GM19455 (cell line): ENCODE measurements at regions not wholly inside any gene's neighbourhood (a gene's known extent, or its start where the extent isn't known, plus 50 kb on each side); places are given as distances from the start of the nearest gene placed in this dataset.

Experiments
- ATAC-seq: cut with Tn5 transposase; IDR thresholded peaks from one replicate; pipeline ENCODE4 v1.9.1; 2021; ENCODE audit not compliant: unreplicated experiment

- ATAC-seq: no peak
These were observed 78.8 kb downstream of the TET3 start for GRCh38 chr2:74063486-74063885.

- no peak for ATAC-seq
These were observed 80.7 kb downstream of the TET3 start for GRCh38 chr2:74065456-74065855.

DNA sequence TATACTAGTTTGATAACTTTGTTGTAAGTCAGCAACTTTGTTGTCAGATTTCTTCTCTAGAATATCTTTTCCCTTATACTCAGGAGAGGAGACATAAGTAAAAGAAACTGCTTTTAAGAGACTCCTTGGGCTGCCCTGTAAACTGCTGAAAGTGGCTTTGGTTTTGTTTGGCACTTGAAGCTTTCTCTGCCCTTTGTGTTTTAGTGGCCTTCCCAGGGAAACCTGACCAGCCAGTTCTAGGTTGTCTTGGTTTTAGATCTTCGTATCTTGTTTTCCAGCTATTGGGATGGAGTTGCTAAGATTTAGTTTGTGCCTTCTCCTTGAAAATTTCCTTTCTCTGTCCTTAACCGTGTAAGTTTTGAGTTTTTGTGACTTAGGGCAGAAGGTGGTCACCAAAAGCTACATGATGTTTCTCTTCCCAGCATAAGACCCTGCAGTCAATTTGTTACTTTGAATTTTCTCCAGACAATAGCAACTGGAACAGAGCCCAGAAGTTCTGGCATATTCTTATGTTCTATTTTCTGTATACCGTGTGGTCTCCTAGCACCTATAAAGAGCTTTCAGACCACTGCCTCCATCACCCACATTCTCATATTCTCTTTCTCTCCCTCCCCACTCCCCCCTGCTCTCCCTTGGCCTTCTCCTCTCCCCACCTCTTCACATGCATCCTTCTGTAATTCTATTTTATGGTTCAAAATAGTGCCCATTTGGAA is 81.1 kb downstream of the BOLA3 start:
- no peak for ATAC-seq

DNA sequence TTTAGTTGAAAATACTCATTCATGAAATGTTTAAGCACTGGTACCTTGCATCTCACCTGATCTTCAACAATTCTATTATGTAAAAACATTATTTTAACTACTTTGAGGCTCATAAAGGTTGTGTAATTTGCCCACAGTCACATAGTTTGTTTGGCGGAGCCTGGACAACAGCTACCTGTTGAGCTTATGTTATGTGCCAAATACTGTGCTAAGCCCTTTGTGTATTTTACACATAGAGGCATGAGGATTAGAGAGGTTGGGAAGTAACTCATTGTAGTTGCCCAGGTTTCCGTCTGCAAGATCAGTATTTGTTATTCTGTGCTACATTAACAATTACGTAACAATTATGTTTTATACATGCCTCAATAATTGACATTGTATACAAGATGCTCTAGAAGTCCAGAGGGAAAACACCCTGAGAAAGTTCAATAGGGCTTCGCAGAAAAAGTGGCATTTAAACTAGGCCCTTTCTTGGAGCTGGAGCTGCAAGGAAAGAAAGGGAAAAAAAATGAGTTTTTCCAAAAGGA is 80.4 kb downstream of the BOLA3 start:
- no peak for ATAC-seq

DNA sequence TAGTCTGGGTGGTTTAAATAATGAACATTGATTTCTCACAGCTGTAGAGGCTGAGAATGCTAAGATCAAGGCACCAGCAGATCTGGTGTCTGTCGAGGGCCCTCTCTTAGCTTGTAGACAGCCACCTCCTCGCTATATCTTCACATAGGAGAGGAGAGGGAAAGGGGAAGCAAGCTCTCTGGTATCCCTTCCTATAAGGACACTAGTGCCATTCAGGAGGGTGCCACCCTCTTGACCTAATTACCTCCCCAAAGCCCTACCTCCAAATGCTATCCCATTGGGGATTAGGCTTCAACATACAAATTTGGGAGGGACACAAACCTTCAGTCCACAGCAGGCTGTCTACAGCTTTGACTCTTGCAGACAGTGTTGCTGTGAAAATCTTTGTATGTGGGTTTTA is 76.7 kb downstream of the BOLA3 start:
- no peak for ATAC-seq

DNA sequence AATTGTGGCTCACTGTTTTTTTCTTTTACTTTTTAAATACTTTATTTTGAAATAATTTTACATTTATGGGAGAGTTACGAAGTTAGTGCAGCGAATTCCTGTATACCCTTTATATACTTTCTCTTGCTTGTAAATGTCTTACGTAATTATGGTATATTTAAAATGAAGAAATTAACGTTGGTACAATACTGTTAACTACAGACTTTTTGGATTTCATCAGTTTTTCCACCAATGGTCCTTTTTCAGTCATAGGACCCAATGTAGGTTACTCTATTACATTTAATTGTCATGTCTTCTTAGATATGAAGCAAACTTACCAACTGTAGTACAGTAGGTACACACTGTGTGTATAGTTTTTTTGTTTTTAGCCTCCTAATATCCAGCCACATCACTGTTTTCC is 76.3 kb downstream of the BOLA3 start:
- ATAC-seq: no peak

DNA sequence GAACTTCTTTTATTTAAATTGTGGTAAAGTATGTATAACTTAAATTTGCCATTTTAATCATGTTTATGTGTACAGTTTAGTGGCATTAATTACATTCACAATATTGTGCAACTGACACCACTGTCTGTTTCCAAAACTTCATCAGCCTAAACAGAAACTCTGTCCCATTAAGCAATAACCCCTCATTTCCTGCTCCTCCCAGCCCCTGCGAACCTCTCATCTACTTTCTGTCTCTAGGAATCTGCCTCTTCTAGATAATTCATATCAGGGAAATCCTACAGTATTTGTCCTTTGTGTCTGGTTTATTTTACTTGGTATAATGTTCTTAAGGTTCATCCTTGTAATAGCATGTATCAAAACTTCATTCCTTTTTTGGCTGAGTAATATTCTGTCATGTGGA is 75.1 kb downstream of the BOLA3 start:
- ATAC-seq: no peak

DNA sequence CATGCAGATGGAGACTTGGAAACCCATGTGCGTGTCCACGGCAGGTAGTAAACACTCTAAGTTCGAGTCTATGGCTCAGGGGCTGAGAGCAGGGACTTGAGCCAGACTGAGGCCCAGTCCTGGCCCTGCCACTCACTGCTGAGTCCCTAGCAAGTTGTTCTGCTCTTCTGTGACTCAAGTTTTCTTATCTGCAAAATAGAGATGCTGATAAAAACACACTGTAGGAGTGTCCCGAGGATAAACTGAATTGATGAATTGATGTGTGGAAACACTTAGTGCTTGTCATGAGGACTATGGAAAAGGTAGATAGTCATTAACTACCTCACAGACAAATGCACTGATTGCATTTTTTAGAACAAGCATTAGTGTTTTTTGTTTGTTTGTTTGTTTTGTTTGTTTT is 73.2 kb downstream of the BOLA3 start:
- ATAC-seq: no peak

- no peak for ATAC-seq
These were observed 71.6 kb downstream of the BOLA3 start for GRCh38 chr2:74076074-74076470.

DNA sequence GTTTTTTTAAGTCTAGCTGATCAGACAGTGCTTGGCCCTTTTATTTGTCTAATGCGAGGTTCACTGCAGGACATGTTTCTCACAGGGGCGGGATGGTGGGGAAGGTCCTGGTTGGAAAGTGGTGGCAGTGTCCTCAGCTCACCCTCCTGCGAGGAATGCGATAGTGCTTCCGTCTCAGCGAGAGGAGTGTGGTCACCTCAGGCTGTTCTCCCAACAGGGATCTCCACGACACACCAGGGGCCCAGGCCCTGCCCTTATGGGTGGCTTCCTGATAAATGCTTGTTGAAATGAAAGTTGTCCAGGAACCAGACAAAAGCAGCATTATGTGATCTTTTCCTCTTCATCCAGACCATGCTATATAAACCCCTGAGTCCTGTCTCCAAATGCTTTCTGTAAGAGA is 70.1 kb downstream of the BOLA3 start:
- ATAC-seq: no peak

DNA sequence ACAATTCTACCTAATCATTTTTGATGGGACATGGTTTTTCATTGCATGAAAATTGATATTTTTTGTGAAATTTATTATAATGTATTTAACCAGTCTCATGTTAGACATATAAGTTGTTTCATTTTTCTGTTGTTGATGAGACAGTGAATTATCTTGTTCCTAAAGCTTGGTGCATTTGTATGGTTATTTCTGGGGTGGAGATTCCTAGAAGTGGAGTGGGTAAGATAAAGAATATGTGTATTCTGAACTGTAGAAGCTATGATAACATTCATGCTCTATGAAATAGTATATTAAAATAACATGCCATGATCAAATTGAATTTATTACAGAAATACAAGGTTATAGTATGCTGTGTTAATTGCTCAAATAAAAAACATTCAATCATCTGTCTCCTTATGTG is 69.2 kb downstream of the BOLA3 start:
- no peak for ATAC-seq

GRCh38 chr2:74079522-74080341 is 68.0 kb downstream of the BOLA3 start:
- ATAC-seq: peak; percentile 75

- ATAC-seq: peak; percentile 37
These were observed 67.4 kb downstream of the BOLA3 start for GRCh38 chr2:74080346-74080745.

DNA sequence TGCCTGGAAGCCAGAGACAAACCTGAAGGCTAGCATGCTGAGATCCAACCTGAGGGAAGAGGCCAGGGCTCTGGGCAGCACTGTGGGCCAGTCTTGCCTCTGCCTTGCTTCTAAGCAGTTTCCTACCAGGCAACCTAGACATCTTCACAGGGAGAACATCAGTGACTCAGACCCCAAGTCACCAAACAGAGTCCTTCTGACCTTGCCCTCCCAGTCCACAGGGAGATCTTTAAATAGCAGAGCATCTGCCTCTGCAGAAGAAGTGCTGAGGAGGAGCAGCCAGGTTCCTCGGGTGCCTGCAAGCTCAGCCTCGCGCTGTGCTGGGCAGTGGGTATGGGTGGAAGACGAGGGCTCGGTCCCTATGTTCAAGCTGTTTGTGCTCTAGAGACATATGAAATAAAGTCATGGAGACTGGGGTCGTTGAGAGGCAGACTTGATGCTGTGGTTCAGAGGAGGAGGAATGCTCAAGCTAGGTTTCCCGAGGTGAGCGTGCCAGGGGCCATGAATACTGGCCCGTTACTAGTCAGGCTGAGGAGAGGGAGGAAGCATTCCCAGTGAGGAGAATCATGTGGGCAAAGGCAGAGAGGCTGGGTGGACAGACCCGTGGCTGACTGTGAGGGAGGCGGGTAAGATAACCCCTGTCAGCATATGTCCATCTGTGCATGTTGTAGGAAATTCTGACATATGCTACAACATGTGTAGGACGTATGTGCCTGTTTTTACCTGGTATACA is 66.5 kb downstream of the BOLA3 start:
- no peak for ATAC-seq

DNA sequence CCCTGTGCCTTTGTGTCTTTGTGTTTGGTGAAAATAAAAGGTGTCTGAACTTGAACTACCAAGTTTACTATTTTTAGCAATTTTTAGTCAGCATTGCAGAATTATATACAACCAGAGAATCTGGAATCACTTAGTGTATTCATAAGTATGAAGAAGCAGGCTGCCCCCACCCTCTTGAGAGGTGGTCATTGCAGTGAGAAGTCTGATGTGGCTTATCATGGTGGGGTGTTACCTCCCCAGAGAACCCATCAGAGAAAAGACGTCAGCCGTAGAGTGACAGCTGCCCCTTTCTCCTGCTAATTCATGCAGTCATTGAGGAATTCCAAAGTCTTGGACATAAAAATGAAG is 66.0 kb downstream of the BOLA3 start:
- ATAC-seq: no peak

DNA sequence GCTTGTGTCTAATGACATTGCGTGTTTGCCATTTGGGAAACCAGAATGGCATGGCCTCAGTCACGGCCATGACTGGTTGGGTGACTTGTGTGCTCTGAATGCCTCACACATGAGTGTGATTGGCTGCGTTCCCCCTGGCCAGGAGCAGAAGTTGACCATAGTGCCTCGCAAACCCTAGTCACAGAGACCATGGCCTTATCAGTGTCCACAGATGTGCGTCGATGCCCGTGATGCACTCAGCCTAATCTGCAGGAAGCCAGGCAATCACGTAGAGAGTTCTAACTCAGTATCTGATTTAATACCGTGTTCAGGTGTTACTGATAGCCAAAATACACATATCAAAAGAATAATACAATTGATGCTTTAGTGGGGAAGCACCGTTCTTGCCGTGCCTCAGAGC is 64.0 kb downstream of the BOLA3 start:
- ATAC-seq: no peak
